HG02943 (cell line): ENCODE measurements at regions not wholly inside any gene's neighbourhood (a gene's known extent, or its start where the extent isn't known, plus 50 kb on each side); places are given as distances from the start of the nearest gene placed in this dataset.

Experiments used
- ATAC-seq: cut with Tn5 transposase; IDR thresholded peaks from one replicate; pipeline ENCODE4 v1.9.1; 2021; ENCODE audit warnings: mild to moderate bottlenecking, low read depth, moderate library complexity; ENCODE audit not compliant: unreplicated experiment

DNA sequence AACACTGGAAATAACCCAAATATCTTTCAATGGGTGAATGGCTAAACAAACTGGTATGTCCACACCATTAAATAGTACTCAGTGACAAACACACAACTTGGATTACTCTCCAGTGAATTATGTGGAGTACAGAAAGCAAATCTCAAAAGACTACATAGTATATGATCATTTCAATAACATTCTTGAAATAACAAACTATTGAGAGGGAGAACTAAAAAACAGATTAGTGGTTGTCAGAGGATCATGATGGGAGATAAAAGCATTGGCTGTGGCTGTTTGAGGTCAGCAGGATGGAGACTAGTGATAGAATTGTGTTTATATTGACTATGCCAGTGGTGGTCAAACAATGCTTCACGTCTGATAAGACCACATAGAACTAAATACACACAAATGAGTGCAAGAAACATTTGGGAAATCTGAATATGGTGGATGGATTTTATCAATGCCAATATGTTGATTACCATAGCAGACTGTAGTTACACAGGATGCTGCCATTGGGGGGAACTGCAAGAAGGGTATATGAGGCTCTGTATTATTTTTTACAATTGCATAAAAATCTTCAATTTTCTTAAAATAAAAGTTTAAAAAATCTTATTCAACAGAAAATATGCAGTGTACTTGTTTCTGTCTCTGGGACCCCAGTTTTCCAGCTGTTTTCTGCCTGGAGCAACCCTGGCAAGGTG lies 242.0 kb downstream of the TBXT start:
- no peak for ATAC-seq

DNA sequence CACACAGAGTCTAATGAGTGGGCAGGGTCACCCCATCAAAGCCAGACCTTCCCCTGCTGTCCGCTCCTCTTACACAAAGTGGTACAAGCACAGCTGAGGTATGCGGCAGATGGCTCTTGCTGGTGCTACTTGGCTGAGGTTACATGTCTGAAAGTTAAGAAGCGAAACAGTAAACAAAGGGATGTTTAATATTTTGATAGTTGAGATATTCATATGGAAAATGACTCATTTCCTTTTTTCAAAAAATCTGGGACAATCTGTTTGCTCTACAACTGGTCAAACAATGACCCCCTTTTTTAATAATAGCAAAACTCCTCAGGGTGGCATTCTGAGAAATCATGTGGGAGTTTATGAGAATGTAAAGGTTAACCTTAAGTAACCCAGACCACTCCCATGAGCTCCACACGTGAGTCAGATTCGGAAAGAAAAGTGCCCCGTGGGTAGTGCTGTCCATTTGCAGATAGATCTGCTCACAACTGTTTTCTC lies 245.3 kb downstream of the TBXT start:
- ATAC-seq, result no peak

DNA sequence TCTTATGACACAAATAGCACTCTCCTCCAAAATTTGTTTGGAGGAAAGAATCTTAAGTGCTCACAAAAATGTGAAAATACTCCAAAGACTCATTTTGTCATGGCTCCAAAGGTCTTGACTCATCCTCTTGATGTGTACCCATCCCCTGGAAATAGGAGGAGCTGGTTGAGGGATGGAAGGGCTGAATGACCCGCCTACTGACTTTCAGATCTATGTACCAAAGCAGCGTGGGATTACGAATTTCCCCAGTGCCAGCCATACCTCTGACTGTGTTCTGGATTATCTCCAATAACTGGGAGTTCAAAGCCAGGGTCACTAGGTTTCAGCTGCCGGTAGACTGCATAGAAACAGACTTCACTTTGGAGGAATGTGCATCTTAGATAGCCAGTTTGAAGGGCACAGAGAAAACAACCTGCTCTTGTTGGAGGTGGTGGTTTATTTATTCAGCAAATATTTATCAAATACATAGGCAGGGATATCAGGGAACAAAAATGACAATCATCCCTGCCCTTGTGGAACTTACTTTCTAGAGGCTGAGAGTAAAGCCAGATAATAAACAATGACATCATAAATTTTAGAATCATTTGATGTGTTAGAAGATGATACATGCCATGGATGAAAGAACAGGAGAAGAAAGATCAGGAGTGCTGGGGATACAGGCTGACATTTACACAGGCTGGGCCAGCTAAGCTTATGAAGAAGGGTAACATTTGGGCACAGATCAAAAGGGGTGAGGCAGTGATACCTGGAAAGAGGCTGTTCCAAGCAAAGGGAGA lies 246.6 kb downstream of the TBXT start:
- ATAC-seq, result no peak

DNA sequence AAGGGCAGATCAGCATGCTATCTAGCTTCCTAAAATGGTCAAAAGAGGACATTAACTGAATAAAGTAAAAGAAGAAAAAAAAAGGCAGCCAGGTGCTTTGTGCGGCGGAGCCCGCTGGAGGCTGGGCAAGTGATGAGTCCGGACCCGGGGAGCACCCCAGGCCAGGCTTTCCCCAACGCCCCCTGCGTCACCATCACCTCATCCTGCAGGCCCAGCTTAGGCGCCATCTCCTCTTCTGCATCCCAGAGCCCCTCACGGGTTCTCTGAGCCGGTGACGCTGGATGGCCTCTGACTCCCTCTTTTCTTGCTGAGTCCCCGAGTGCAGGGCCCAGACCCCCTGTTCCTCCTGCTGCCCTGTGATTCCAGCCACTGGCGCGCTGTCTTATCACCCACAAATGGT lies 250.1 kb downstream of the TBXT start:
- ATAC-seq, result no peak

DNA sequence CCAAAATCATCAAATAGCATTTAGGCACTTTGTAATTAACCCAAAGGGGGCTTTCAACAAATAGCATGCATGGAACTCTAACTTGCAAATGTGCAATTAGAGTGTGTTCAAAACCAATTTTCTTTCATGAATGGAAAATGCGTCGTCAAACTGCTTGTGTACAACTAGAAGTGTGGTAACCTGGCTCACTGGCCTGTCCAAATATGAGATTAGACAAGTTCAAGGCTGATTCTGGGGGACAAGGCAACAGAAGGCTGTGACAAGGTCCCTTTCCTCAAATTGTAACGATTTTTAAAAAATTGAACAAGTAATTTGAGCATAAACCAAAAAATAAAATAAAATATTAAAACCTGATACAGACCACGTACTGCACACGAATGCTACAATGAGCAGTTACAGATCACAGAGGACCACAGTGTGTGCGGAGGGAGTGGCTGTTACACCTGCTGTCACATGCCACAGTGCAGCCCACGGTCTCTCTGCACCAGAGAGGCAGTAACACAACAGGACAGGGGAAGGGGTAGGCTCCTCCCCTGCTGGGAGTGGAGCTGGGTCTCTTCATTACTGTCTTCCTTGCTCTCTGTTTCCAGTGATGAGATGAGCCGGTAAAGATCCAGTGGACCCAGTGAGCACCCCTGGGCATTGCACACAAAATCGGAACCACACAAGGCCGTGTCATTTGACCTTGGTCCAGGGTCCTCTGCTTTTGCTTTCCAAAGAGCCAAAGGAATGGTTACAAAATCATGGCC lies 252.2 kb upstream of the PDE10A start:
- ATAC-seq, result no peak

DNA sequence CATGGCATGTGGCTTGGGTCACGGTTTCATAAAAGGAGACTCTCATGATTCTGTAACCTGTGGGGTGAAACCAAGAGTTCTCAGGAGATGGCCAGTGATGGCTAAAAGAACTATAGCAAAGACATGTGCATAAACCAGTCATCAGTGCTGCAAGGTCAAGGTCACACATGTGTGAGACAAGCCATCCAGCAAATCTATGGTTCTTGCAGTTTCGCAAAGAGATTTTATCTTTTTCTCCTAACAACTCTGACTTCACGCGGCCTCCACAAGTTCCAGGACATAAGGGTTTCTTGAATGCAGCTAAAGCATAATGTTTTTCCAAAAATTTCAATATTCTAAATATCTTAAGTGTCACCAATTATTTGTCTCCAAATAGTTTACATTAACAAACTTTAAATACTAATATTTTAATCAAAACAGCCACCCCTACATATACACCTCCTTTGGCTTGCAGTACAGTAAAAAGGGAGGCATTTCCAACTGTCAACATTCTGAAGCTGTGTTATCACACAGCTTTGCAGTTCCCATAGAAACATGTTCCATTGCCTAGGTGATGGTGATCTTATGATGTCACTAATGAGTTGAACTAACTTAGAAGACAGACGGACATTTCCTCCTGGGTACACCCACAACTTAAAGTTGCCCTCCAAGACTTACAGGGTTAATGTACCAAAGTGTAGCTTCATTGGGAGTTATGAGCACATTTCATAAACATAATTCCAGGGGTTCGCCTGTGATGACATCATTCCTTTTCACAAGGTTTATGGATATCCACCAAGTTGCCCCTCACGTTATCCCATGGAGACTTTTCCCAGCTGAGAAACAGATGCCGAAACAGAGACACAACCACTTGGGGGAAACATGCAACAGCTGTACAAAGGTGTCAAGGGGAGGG lies 250.9 kb upstream of the PDE10A start:
- ATAC-seq, result no peak

DNA sequence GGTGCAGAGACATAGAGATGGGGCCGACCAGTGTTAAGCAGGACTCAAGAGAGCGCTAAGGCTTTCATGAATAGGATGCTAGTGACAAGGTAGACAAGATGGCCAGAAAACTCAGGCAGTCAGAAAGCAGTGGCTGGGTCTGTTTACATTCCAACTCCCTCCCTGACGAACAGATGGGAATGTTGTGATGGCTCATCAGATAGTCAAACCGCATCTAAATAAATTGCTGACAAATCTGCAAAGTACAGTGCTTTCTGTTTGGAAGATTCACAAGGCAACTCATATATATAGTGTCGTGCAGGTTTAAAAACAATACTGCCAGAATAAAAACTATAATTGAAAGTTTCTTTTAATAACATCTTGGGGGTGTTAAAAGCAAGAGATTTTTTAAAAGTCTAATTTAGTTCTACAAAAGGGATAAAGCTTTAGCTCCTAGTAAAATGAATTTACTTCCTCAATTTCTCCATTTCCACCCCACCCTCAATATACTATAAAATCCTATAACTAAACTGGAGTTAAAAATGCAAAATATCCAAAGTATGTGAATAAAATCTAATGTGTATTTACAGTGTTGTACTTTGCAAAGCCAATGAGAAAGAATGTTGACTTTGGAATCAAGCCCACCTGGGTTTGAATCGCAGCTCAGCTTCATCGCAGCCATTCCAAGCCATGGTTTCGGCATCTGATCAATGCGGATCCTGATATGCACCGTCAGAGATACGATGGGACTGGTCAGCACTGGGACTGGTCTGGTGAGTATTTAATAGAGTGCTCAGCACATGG lies 247.3 kb upstream of the PDE10A start:
- ATAC-seq, result no peak

DNA sequence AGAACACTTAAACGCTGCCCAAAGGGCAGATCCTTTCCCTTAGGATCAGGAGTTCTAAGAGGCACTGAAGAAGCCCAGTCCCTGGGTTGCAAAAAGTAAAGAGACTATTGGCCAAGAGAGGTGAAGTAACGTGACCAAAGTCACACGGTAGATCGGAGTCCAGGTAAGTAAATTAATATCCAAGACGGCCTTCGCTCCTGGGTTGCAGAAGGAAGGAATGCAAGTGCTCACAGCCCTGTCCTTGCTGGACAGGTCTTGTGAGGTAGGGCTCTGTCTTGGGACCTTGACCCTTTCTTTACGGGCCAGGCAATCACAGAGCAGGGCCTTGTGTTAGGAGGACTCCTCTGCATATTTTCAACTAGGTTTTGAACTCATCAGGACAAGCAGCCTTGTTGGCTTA lies 243.7 kb upstream of the PDE10A start:
- ATAC-seq, result no peak

DNA sequence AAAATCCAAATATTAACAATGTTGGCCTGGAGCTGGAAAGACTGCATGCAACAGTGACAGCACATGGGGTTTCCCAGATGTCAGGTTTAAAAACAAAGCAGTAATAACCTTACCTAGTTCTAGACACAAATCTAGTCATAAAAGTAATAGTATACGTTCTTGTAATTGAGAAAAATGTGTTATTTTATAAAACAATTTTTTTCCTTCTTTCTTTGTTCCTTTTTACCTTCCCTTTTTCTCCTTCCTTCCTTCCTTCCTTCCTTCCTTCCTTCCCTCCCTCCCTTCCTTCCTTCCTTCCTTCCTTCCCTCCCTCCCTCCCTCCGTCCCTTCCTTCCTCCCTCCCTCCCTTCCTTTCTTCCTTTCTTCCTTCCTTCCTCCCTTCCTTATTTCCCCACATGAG lies 242.7 kb upstream of the PDE10A start:
- ATAC-seq, result no peak

DNA sequence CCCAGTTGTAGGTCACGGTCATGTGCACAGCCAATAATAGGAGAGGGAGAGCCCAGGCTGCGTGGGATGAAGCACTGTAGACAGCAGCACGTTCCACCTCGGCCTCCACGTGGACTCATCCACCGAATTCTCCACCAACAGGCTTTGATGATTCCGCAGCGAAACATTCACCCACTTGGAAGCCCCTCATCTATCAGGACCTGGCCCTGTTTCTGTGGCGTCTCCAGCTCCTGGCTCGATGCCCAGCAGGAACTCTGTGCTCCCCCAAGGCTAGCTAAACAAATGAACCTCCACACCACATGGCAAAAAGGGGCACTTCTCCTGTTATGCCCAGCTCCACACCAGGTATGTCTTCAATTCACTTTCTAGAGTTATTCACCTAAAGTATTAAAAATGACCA lies 237.9 kb upstream of the PDE10A start:
- ATAC-seq, result no peak

DNA sequence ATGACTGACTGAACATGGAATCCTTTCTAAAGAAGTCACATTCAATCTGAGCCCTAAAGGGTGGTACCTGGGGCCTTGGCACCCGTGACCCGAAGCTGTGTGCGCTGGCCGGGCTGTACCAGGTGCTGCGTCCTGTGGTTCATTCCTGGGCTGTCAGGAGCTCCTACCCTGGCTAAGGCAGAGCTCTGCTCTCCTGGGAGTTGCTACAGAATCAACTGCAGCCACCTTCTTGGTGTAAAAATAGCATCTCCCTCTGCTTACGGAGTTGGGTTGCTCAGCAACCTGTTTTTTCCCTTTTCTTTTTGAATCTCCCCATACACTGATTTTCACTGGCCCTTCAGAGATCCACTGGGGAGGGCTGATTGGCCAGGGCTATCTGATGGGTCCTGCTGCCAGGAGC lies 236.6 kb upstream of the PDE10A start:
- no peak for ATAC-seq

DNA sequence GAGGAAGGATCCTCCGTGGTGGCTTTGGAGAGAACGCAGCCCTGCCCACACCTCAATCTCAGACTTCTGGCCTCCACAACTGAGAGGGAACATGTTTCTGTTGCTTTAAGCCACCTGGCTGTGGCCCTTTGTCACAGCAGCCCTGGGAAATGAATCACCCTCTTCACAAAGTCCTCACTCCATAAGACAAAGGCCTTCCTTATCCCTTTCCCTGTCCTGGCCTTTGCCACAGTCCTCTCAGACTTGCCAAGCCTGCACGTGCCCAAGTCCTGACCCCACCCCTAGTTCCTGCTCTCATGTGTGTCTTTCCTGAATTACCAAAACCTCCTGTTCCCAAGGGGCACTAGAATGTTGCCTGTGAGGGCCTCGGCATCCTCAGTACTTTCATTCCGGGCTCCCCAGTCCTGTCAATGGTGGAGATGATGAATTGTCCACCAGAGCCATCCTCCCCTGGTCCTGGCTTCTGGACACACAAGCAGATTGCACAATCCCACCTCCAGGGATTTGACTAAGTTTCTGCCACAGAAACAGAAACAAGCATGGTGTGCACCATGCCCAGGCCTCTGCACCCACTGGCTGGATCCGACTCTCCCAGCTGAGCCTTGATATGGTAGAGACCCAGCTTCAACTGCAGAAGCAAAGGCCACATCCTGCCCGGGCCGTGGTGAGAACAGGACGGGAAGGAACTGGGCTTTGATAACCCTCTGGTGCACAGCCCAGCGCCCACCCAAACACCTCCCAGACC lies 232.6 kb upstream of the PDE10A start:
- ATAC-seq, result no peak

DNA sequence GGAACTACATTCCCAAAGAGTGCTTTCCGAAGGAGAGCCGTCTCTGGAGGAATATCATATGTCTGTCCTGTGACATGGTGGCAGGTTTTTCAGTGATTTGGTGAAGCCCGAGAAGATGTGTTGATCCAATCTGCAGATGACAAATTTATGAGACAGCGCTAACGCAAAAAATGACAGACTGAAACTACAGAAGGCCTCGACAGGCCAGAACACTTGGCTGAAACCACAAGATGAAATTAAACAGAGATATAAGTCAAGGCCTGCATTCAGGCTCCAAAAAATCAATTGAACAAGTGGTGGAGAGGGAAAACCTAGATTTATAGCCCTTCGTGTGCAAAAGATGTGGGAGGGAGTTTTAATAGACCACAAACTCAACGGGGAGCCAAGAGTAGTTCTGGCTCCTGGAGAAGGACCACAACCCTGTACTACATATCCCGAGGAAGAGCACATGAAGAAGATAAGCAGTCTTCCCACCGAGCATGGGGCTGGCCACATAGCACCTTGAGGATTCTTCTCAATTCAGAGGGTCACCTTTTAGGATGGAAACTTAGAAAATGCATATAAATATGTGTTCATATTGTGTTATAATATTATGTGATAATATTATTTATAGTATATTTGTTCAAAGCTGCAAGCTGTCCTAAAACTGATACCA lies 231.3 kb upstream of the PDE10A start:
- ATAC-seq, result no peak

DNA sequence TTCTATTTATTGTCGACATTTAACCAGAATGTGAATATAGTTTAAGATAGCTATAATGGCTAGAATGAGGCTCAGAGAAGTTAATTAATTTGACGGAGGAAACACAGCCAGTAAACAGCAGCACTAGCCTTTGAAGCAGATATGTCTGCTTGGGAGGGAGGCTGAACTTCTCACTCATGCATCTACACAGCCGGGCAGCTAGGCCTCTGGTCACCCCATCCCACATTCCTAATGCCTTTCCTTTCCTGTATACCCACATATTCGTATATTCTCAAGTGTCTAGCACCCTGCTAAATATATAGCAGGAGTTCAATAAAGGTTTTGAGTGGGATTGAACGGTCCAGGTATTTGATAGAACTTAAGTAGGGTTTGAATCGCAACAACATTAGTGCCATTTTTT lies 230.4 kb upstream of the PDE10A start:
- no peak for ATAC-seq

DNA sequence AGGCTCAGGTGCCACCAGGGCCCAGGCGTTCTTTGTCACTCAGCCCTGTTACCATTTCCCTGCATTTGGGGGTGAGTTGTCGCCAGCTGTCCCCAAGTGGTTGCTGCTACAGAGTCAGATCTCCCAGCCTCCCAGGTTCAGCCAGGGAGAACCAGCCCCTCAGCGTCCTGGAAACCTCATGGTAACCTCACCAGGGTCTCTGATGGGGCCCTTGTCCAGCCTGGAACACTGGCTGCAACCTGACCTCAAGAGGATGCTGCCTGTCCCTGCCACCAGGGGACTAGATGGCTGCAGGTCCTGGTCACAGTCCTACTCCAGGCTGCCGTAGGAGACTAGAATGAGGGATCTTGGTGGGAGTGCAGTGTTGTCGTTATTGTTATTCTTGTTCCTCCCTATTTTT lies 228.3 kb upstream of the PDE10A start:
- no peak for ATAC-seq

DNA sequence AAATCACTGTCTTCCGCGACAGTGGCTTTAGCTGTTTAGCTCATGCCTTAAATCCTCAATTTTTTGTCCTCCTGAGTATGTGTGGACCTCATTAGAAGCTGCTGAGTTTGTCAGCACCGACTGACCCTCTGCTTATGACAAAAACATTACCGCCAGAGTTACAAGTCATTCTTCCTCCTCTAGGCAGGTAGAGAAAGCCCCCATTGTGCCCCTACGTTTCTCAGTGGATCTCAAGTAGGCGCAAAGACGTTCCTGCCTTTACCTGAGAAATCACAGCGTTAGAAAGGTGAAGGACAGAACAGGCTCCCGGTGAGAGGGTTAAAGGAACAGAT lies 227.3 kb upstream of the PDE10A start:
- no peak for ATAC-seq

DNA sequence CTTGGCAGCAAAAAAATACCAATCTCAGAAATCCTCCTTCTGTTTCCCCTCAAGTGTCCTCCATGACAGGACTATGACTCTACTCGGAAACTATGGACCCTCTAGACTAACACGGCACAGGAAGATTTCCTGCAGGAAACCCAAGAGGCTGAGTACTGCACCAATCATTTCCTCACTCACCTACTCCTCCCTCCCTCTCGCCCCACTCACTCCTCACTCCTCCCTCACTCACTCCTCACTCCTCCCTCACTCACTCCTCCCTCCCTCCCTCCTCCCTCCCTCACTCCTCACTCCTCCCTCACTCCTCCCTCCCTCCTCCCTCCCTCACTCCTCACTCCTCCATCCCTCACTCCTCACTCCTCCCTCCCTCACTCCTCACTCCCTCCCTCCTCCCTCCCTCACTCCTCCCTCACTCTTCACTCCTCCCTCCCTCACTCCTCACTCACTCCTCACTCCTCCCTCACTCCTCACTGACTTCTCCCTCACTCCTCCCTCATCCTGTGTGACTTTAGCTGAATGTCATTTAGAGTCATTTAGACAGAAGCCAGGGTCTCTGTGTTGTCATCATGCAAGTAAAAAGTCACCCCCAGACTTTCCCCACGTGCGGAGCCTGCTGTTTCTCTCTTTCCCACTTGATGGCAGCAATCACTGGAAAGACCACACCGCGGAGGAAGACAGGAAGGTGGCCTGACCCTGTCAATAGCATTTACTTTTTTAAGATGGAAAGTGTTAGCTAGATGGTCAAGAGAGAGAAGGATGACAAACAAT lies 226.8 kb upstream of the PDE10A start:
- ATAC-seq, result no peak

DNA sequence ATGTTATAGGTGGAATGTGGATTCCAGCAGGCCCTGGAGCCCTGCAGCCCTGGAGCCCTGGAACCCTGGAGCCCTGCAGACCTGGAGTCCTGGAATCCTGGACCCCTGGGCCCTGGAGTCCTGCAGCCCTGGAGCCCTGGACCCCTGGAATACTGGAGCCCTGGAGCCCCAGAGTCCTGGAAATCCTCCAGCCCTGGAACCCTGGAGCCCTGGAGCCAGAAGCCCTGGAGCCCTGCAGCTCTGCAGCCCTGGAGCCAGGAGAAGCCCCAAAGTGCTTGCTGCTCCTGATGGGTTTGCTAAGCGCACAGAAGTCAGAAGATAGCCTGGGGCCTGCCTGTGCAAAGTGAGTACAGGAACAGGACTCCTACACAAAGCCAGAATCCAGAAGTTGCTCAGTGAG lies 223.1 kb upstream of the PDE10A start:
- no peak for ATAC-seq
